SU-DHL-6 (cell line): ENCODE measurements at regions not wholly inside any gene's neighbourhood (a gene's known extent, or its start where the extent isn't known, plus 50 kb on each side); places are given as distances from the start of the nearest gene placed in this dataset.
"Not testable (repeated sequence)": the region's sequence is repeated elsewhere in the genome, so short reads cannot be mapped to it uniquely, and the experiment has no call there.

Source experiments
- H2AFZ ChIP-seq: fragments of 200-600 bp; sonication (generic); 2 replicates; pipeline ENCODE4 v1.6.1; 2014; ENCODE audit warnings: low read depth, mild to moderate bottlenecking, moderate library complexity, mixed read lengths, antibody characterized with exemption, low read length; ENCODE audit not compliant: severe bottlenecking
- H3F3A ChIP-seq: fragments of 200-600 bp; shearing (Covaris generic); 2 replicates; pipeline ENCODE4 v1.6.0; 2016; ENCODE audit warnings: antibody characterized with exemption, mild to moderate bottlenecking; ENCODE audit not compliant: insufficient read depth
- H3K27ac ChIP-seq: fragments of 200-600 bp; sonication (generic); 2 replicates; pipeline ENCODE4 v1.5.1; 2016; ENCODE audit warnings: low read depth, mild to moderate bottlenecking, low read length, moderate library complexity, mixed read lengths
- H3K27me3 ChIP-seq: fragments of 200-600 bp; sonication (generic), shearing (Covaris generic); 2 replicates; pipeline ENCODE4 v1.6.0; 2014; ENCODE audit warnings: mild to moderate bottlenecking, low read length
- H3K36me3 ChIP-seq: fragments of 200-600 bp; sonication (generic); 2 replicates; pipeline ENCODE4 v1.6.1; 2014; ENCODE audit warnings: mild to moderate bottlenecking, low read length, mixed read lengths
- H3K4me2 ChIP-seq: fragments of 300-600, 200-600 bp; shearing (Covaris generic), sonication (generic); 2 replicates; pipeline ENCODE4 v1.6.0; 2014; ENCODE audit warnings: low read length, low read depth, mild to moderate bottlenecking; ENCODE audit not compliant: poor library complexity, severe bottlenecking
- H3K4me3 ChIP-seq: fragments of 200-600 bp; sonication (generic); 2 replicates; pipeline ENCODE4 v1.5.1; 2014; ENCODE audit warnings: antibody characterized with exemption, low read length, mild to moderate bottlenecking, mixed read lengths; ENCODE audit not compliant: insufficient read depth, poor library complexity, severe bottlenecking
- H3K79me2 ChIP-seq: fragments of 200-600 bp; sonication (generic); 2 replicates; pipeline ENCODE4 v1.6.1; 2014; ENCODE audit warnings: mild to moderate bottlenecking, low read length, moderate library complexity; ENCODE audit not compliant: insufficient read depth
- H3K9ac ChIP-seq: fragments of 200-600 bp; sonication (generic); 2 replicates; pipeline ENCODE4 v1.7.0; 2014; ENCODE audit warnings: mild to moderate bottlenecking, low read length
- H3K9me2 ChIP-seq: fragments of 200-600 bp; sonication (generic); replicated peaks from 2 replicates; pipeline ENCODE4 v1.6.1; 2014; ENCODE audit warnings: low read length; ENCODE audit not compliant: insufficient read depth
- H3K9me3 ChIP-seq: fragments of 200-600 bp; sonication (generic); 2 replicates; pipeline ENCODE4 v1.6.1; 2014; ENCODE audit warnings: low read length, mixed read lengths; ENCODE audit not compliant: insufficient read depth
- H4K20me1 ChIP-seq: fragments of 200-600 bp; sonication (generic); 2 replicates; pipeline ENCODE4 v1.6.1; 2014; ENCODE audit warnings: low read depth, mild to moderate bottlenecking, antibody characterized with exemption, low read length, moderate library complexity, mixed read lengths
- EZH2phosphoT487 ChIP-seq: fragments of 200-600 bp; sonication (generic), shearing (Covaris generic); conservative IDR thresholded peaks from 2 replicates; pipeline ENCODE4 v1.6.1; 2018; ENCODE audit warnings: mild to moderate bottlenecking, antibody characterized with exemption, low read length, moderate library complexity, mixed read lengths
- TF ChIP-seq, protein P1 (sequence below): fragments of 200-600 bp; sonication (generic); IDR thresholded peaks from one replicate; pipeline ENCODE4 v1.5.1; 2017; ENCODE audit warnings: antibody characterized with exemption, mild to moderate bottlenecking, low read length, moderate library complexity; ENCODE audit not compliant: insufficient read depth, poor library complexity, severe bottlenecking

DNA sequence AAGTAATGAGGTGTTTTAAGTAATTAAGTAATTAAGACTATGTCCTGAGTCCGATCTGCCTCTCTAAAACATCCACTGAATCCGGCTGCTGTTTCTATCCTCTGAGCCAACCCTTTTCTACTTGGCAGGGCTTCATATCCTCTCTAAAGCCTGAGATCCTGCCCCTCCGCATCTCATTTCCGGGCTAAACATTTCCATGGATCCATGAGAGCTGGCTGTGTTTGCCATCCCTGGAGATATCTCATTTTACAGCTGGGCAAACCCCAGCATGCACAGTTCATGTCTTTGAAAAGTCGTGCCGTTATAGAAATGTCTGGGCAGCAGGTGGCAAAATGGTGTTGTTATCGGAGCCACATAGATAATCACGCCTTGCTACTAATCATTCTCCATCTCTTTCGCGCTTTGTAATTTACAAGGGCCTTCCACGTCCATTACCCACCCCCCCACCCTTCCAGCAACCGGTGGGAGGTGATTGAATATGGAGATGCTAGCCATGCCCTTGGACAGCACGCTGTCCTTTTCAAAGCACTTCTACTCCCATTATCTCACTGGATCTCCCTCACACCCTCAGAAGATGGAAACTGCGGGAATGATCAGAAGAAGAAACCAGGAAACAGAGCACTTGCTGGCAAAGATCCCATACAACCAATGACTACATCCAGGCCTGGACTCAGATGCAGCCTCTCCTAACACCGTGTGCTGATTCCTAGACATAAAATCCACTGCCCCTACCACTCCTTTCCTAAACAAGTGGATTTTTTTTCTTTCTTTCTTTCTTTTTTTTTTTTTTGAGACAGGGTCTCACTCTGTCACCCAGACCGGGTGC is 1189.2 kb downstream of the TYW1 start:
- H3K79me2 ChIP-seq, result no peaks in the 10 kb centered on the region
- no peak for TF ChIP-seq EZH2phosphoT487
- TF ChIP-seq, protein P1, sequence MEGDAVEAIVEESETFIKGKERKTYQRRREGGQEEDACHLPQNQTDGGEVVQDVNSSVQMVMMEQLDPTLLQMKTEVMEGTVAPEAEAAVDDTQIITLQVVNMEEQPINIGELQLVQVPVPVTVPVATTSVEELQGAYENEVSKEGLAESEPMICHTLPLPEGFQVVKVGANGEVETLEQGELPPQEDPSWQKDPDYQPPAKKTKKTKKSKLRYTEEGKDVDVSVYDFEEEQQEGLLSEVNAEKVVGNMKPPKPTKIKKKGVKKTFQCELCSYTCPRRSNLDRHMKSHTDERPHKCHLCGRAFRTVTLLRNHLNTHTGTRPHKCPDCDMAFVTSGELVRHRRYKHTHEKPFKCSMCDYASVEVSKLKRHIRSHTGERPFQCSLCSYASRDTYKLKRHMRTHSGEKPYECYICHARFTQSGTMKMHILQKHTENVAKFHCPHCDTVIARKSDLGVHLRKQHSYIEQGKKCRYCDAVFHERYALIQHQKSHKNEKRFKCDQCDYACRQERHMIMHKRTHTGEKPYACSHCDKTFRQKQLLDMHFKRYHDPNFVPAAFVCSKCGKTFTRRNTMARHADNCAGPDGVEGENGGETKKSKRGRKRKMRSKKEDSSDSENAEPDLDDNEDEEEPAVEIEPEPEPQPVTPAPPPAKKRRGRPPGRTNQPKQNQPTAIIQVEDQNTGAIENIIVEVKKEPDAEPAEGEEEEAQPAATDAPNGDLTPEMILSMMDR, result no peak
- no peaks in the 10 kb centered on the region for H4K20me1 ChIP-seq
- H3K9me2 ChIP-seq, result no peaks in the 10 kb centered on the region
- H3K27me3 ChIP-seq, result no peaks in the 10 kb centered on the region
- H3K36me3 ChIP-seq, result no peaks in the 10 kb centered on the region
- no peak overlapping the region for H3K4me3 ChIP-seq
- no peak overlapping the region for H2AFZ ChIP-seq
- H3K27ac ChIP-seq, result no peak overlapping the region
- no peak overlapping the region for H3K4me2 ChIP-seq
- no peaks in the 10 kb centered on the region for H3K9me3 ChIP-seq
- no peaks in the 10 kb centered on the region for H3F3A ChIP-seq
- H3K9ac ChIP-seq, result no peak overlapping the region

DNA sequence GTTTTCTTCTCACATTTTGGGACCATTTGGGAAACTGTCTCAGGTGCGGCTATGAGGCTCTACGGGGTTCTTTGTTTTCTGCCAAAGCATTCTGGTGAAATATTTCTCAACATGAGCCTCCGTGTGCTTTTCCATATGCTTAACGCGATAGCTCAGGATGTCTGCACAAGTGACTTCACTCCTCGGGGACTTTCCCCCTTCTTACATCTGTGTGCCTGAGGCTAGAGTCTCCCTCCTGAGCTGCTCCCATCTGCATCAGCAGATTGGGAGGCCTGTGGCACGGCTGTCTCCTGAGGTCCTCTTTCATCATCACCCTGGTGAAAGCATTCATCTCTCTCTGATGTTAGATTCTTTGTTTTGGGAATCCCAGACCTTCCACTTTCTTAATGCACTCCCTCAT is 1190.9 kb downstream of the TYW1 start:
- H3K9me2 ChIP-seq, result no peaks in the 10 kb centered on the region
- no peak overlapping the region for H3K27ac ChIP-seq
- no peaks in the 10 kb centered on the region for H3F3A ChIP-seq
- H3K4me2 ChIP-seq, result no peak overlapping the region
- TF ChIP-seq, protein P1, result no peak
- no peak for TF ChIP-seq EZH2phosphoT487
- no peak overlapping the region for H3K9ac ChIP-seq
- H2AFZ ChIP-seq, result no peak overlapping the region
- no peaks in the 10 kb centered on the region for H3K27me3 ChIP-seq
- H3K9me3 ChIP-seq, result no peaks in the 10 kb centered on the region
- no peak overlapping the region for H3K4me3 ChIP-seq
- no peaks in the 10 kb centered on the region for H3K36me3 ChIP-seq
- no peaks in the 10 kb centered on the region for H3K79me2 ChIP-seq
- no peaks in the 10 kb centered on the region for H4K20me1 ChIP-seq

DNA sequence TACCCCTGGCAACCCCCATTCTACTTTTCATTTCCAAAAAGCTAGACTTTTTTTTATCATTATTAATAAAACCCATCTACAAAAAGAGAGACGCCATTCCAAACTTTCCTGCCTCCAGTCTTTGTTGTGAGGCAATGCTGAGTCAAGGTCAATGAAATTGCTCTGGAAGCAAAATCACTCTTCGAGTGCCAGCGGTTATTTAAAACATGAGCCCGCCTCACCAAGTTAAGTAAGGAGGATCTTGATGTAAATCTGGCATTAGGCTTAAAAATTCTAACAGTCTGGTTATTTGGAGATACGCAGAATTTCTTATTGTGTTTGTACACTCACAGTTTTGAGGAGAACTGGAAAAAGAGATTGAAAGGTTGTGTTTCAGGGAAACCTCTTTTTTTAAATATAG is 1196.3 kb downstream of the TYW1 start:
- H2AFZ ChIP-seq, result no peak overlapping the region
- 0 out of 2 replicates have a peak, but pooled peaks cover 5% of the 10 kb centered on the region for H3K9me2 ChIP-seq
- no peaks in the 10 kb centered on the region for H3K79me2 ChIP-seq
- H3K36me3 ChIP-seq, result no peaks in the 10 kb centered on the region
- no peaks in the 10 kb centered on the region for H4K20me1 ChIP-seq
- H3K4me3 ChIP-seq, result no peak overlapping the region
- no peaks in the 10 kb centered on the region for H3K9me3 ChIP-seq
- no peak overlapping the region for H3K9ac ChIP-seq
- no peak for TF ChIP-seq EZH2phosphoT487
- TF ChIP-seq, protein P1, result no peak
- no peaks in the 10 kb centered on the region for H3K27me3 ChIP-seq
- no peak overlapping the region for H3K4me2 ChIP-seq
- H3F3A ChIP-seq, result no peaks in the 10 kb centered on the region
- no peak overlapping the region for H3K27ac ChIP-seq

DNA sequence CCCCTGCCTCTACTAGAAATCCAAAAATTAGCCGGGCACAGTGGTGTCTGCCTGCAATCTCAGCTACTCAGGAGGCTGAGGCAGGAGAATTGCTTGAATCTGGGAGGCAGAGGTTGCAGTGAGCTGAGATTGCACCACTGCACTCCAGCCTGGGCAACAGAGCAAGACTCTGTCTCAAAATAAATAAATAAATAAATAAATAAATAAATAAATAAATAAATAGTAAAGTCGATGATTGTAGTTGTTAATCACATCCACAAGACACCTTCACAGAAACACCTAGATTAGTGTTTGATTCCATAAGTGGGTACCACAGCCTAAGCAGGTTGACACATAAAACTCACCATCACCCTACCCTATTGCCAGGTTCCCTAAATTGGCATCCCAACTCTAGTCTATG is 1199.0 kb downstream of the TYW1 start:
- not testable (repeated sequence) for H3F3A ChIP-seq, H3K9ac ChIP-seq, H2AFZ ChIP-seq, H3K9me2 ChIP-seq, H3K36me3 ChIP-seq, H3K4me2 ChIP-seq, H3K27me3 ChIP-seq, H3K9me3 ChIP-seq, H4K20me1 ChIP-seq, H3K79me2 ChIP-seq, H3K27ac ChIP-seq, H3K4me3 ChIP-seq
